NCI-H187 treated with DMSO at 0.1 percent for 48 hours (cell line): ENCODE measurements at regions not wholly inside any gene's neighbourhood (a gene's known extent, or its start where the extent isn't known, plus 50 kb on each side); places are given as distances from the start of the nearest gene placed in this dataset.

ENCODE experiments used
- DNase-seq: peaks from one replicate; lab custom pipeline; 2025; lab: John Stamatoyannopoulos, UW

- DNase-seq, result no peak
Measured at GRCh38 chr5:159385536-159385935, 55.2 kb upstream of the IL12B start.

- no peak for DNase-seq
Measured at GRCh38 chr5:159386028-159386711, 55.9 kb upstream of the IL12B start.

GRCh38 chr5:159392871-159393270, 62.6 kb upstream of the IL12B start:
- DNase-seq, result no peak

- no peak for DNase-seq
Measured at GRCh38 chr5:159393854-159394274, 63.6 kb upstream of the IL12B start.

GRCh38 chr5:159395202-159395601, 64.9 kb upstream of the IL12B start:
- DNase-seq, result no peak

GRCh38 chr5:159398936-159399335, 68.6 kb upstream of the IL12B start:
- no peak for DNase-seq

GRCh38 chr5:159400476-159400875, 70.2 kb upstream of the IL12B start:
- DNase-seq, result no peak

- DNase-seq, result no peak
Measured at GRCh38 chr5:159402311-159402710, 72.0 kb upstream of the IL12B start.

GRCh38 chr5:159402856-159403255, 72.6 kb upstream of the IL12B start:
- no peak for DNase-seq

GRCh38 chr5:159403906-159404681, 73.8 kb upstream of the IL12B start:
- DNase-seq, result no peak

- DNase-seq, result no peak
Measured at GRCh38 chr5:159405611-159406031, 75.3 kb upstream of the IL12B start.

- DNase-seq, result no peak
Measured at GRCh38 chr5:159406571-159406970, 76.3 kb upstream of the IL12B start.

- DNase-seq, result no peak
Measured at GRCh38 chr5:159409801-159410200, 79.5 kb upstream of the IL12B start.

- DNase-seq, result no peak
Measured at GRCh38 chr5:159410480-159410879, 80.2 kb upstream of the IL12B start.

GRCh38 chr5:159411115-159411514, 80.8 kb upstream of the IL12B start:
- no peak for DNase-seq

GRCh38 chr5:159412284-159413046, 82.2 kb upstream of the IL12B start:
- no peak for DNase-seq

- no peak for DNase-seq
Measured at GRCh38 chr5:159414021-159414420, 83.7 kb upstream of the IL12B start.

- no peak for DNase-seq
Measured at GRCh38 chr5:159415301-159415937, 85.1 kb upstream of the IL12B start.

- DNase-seq, result no peak
Measured at GRCh38 chr5:159416438-159416837, 86.2 kb upstream of the IL12B start.

GRCh38 chr5:159417170-159417569, 86.9 kb upstream of the IL12B start:
- DNase-seq, result no peak

- DNase-seq, result no peak
Measured at GRCh38 chr5:159419576-159419975, 89.3 kb upstream of the IL12B start.

GRCh38 chr5:159420940-159421339, 90.7 kb upstream of the IL12B start:
- DNase-seq, result no peak
